GM21381 (cell line): ENCODE measurements at regions not wholly inside any gene's neighbourhood (a gene's known extent, or its start where the extent isn't known, plus 50 kb on each side); places are given as distances from the start of the nearest gene placed in this dataset.

Experiments
- ATAC-seq: cut with Tn5 transposase; IDR thresholded peaks from one replicate; pipeline ENCODE4 v1.9.1; 2021; ENCODE audit warnings: mild to moderate bottlenecking, moderate library complexity; ENCODE audit not compliant: unreplicated experiment

DNA sequence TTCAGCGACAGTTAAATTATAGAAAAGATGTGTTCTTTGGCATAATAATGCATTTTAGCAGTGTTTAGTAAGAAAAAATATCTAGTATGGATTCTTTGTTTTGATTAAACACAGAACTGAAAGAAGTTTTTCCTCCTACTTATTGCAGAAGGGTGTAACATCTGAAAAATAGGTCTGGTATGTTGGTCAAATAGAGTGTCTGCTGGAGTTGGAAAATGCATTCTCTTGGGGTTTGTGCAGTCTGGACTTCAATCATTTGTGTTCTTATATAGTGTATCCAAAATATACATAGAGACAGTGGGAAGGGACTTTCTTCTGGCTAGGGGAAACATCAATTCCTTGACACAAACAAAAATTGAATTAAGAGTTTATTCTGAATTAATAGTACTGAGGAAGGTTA is 132.4 kb upstream of the MAN1A1 start:
- ATAC-seq = no peak

DNA sequence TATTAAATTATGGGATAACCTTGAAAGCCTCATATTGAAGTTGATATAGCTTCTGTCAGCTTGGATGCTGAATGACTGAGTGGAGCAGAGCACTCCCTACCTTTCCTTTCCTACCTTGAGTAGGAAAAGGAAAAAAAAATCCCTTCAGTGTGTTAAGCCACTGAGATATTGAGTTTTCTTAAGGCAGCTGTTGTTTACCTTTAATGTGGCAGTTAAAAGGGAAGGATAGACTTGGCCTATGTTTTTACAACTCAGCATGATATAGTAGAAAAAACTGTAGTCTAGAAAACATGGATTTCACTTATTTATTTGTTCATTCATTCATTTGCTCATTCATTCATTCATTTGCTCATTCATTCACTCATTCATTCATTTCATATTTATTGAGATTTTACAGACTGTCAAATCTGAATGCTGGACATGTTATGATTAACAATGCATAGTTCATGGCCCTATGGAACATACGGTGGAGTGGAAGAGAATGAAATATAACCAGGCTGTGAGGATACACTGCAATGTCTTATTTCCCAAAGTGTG is 131.5 kb upstream of the MAN1A1 start:
- no peak for ATAC-seq

DNA sequence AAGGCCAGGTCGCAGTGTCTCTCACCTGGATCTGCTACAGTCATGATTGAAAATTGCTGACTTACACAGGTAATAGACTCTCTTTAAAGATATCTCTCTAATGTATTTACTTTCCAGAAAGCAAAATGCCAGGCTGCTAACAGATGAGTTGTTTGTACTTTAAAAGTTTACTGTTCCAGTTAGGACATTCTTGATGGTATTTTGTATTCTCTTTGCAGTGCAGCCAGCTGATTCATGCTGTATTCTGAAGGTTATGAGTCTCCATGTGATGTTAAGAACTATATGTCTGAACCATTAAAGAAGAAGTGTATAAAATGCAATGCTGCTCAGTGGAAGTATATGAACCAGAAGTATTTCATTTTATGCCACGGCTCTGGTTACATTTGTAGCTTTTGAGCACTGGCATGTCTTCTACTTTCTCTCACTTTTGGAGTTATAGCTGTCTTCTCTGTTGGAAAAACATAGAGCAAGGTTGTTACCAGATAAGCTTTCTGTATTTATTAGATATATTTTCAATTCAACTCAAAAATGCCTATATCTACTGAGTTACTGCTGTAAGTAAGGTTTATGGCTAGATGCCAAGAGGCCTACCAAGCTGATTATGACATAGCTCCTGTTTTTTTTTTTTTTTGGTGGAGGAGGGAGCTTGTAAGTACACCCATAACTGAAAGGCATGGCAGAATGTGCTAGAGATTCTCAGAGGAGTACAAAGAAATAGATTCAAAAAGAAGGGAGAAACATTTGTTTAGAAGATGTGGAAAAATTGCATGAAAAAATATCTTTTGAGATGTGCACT is 130.5 kb upstream of the MAN1A1 start:
- no peak for ATAC-seq

DNA sequence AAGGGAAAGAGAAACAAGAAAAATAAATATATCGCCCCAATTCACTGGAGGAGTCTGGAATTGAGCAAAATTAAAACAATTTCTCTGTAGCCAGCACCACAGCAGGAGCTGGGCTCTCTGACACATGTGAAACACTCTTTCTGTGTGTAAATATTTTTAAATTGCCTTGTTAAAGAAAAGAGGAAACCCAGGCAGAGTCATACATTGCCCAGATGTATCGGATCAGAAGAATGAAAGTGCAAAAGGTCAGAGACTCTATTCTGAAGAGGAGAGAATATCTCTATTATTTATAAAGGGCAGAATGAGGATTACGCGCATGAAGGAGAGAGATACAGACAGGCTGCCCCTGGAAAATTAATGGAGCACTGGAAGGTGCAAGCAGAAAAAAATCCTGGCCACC is 127.0 kb upstream of the MAN1A1 start:
- peak; percentile 67 for ATAC-seq

DNA sequence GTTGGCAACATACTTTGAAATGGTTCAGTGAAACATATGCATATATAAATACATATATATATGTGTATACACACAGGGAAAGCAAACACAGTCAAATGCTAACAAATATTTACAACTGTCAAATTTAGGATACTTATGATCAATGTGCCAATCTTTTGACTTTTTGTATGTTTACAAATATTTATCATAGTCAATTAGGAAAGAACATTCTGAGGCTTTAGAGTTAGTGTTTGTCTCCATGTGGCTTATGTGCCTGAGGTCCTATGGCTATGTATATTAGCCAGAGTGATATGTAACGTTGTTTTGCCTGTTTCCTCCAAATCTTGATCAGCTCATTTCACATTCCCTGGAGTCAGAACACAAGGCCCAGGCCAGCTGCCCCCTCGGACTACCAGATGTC is 126.5 kb upstream of the MAN1A1 start:
- no peak for ATAC-seq

DNA sequence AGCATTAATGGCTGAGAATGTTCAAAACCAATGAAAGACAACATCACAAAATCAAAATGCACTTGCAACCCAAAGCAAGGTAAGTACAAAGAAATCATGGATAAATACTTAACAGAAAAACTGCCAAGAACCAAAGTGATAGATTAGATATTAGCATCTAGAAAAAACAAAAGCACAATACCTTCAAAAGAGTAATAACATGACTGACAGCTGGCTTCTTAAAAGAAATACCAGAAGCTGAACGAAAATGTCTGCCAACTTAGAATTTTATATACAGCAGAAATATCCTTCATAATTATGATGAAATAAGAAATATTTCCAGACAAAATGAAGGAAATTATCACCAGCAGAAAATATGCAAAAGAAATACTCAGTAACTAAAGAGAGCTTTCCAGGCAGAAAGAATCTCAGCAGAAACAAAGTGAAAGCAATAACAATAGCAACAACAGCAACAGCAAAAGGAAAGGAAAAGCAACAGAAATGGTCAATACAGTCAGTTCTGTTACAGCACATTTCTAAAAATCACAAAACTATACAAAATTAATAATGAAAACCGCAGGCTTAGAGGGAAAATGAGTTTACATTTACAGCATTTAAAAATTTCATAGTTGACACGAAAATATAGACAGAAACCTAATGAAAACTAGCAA is 121.5 kb upstream of the MAN1A1 start:
- no peak for ATAC-seq

DNA sequence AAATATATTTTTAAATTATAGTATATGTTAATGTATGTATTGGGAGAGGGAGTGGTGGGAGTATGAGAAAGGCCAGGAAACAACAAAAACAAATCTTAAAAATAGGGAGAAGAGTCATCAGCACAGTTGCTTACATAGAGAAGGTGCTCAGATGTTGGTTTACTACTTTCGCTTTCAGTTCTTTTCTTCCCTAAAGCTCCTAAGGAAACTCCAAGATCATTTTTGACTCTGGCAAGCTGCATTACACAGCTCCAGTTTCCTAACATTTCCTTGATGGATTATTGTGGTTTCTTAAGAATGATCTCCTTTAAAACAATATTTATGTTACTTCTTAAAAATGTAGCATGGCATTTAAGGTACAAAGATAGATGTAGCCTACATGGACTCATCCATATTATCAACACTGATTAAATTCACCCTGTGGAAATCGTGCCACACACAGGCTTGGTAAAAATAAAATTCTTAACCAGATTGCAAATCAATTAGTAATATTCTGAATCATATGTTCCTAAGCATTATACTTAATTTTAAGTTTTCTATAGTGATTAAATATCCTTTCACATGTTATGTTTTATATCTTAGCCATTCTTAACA is 118.0 kb upstream of the MAN1A1 start:
- ATAC-seq = no peak

DNA sequence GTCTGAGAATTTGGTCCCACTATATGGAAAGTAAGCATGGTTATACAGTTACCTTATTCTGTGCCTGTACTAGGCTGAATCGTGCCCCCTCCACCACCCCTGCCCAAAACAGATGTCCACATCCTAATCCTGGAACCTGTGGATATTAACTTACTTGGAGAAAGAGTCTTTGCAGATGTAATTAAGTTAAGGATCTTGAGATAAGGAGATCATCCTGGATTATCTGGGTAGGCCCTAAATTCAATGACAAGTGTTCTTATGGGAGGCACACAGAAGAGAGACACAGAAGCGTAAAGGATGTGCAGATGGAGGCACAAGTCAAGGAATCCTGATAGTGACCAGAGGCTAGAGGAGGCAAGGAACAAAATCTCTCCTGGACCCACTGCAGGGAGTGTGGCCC is 116.7 kb upstream of the MAN1A1 start:
- ATAC-seq = no peak

DNA sequence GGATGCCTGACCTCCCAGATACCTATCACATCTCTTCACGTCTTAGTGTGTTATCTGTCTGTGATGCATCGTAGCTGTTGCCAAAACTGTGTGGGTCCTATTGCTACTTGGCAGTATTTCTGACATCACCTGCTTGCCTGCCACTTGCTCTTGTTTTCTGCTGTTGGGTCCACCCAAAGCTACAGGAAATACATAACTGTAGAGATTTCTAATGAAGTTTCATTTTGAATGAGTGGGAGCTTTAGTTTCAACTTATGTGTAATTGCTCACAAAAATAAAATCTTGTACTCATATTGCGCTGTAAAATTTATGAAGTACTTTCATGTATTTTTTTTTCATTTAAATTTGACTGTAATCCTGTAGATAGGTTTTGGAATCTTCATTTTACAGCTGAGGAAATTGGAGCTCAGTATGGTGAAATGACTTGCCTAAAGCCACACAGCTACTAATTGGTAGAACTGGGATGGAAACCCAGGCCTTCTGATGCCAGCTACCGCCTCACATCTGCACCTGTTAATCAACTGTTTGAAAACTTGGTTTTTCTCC is 113.6 kb upstream of the MAN1A1 start:
- ATAC-seq = peak; percentile 68

DNA sequence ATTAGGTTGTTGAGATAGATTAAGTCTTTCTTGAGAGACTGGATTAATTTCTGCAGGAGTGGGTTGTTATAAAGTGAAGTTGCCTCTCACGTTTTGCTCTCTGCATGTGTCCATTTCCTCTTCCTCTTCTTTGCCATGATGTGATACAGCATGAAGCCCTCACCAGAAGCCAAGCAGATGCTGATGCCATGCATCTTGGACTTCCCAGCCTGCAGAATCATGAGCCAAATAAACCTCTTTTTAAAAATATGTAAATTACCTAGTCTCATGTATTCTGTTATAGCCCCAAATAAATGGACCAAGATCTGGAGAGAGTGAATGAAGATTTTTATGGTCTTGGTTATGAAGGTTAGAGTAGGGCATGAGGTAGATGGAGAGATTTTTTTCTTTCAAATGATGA is 111.6 kb upstream of the MAN1A1 start:
- ATAC-seq = no peak

DNA sequence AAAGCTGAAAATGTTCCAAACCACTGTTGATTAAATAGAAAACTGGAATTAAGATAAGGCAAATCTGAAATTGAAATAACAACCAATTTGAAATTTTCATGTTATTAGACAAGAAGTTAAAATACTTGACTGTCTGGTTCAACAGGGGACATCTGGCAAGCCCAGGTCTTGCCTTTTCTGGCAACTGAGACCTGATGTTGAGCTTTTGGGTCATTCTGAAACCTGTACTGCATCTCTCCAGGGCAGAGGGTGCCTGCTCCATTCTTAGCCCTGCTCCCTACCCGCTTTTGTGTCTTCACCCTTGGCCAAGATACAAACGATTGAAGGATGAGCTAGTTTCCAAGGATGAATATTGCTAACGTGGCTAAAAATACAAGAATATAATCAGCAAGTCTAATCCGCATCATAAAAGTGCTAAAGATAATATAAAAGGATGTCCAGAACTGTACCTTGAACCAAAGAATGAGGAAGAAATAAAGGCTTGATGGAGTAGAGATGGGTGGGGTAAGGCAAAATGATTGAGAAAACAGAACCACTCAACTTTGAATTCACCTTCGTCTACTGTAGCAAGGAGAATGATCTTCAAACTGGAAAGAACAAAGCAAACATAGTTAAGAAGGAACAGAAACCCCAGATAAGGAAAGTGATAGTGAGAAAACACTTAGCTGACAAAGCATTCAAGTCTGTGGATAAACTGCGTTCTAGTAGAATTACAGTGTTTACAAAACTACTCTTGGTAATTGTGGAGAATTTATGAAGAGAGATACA is 109.8 kb upstream of the MAN1A1 start:
- ATAC-seq = peak; percentile 71

DNA sequence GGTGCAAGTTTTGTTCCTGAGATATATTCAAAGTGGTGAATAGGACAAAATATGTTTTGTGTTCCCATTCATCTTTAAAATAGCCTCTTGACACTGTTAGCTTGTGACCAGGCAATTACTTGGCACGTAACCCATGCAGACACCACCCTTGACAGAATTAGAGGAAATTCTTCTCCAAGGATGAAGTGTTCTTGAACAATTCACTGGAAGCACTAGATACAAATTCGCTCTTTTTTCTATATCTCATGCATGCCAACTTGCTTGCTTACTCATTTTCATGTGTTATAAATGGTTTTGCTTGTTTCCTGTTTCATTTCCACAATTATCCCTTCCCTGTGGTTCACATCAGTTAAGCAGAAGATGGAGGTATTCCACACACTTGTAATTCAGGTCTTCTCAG is 105.2 kb upstream of the MAN1A1 start:
- no peak for ATAC-seq

DNA sequence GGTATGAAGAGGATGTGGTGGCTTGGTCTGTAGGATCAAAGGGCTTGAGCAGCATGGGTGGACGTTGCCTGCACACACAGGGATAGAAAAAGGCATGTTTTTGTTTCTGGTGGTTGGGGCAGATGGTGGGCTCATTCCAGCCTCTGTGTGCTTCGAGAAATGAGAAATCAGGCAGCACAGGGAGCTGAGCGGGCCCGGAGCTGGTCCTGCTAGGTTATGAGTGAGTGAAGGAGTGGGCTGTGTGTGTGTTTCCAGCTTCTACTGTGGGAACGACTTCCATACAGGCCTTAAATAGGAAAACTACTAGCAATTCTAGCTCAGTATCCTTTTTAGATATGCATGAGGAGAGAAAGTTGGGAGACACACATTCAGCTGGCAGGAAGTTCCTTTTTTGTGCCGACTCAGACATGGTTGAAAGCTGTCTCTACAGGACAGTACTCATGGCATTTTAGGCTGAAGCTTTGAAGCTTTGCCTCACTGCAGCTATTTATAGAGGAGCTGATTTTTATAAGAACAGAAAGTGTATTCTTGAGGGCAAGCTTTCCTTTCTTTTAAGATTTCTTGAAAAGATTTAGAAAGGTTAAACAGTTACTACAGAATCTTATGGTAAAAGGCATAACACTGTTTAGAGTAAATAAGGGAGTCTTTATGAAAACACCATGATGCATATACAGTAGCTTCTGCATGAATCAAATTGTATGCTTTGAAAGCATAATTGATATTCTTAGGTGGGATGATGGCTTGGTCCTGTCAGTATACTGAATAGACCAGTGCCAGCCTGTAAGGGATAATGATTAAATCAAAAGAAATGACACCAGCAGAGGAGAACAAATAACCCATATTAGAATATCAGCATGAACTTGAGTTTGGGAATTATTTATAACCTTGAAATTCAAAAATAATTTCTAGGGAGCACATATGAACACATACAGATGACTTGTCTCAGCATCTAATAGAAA is 104.0 kb upstream of the MAN1A1 start:
- no peak for ATAC-seq

DNA sequence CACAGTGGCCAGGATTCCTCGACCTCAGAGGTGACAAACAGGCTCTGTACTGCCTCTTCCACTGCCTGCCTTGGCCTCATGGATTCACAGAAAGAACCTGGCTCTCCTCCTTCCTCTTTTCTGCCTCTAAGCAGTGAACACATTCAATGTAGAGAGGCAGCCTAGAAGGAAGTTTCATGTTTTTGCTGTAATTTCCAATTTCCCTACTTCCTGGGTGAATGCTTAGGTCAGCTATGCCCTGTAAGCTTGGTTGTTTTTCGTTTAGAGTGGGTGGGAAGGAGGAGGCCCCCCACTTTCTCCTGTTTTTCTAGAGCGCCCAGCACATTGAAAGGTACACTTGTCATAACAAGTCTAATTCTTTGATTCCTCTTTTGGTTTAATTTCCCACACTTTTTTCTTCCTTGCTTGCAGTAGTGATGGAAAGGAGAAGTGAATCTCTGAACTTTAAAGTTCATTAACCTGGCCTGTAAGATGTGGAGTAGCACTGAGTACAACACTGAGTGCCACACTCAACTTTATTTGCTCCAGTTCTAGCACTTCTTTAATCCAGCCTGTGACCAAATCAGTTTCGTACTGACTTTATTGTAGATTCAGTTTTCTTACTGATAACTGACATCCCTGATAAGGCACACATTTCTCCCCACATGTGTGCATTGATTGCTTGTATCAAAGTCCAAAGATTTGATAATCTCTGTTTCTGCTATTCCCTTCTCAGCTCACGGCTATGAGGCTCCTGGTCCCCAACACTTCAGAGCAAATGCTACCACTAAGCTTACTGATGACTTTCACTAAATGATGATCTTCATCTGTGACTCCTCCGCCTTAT is 100.0 kb upstream of the MAN1A1 start:
- no peak for ATAC-seq

DNA sequence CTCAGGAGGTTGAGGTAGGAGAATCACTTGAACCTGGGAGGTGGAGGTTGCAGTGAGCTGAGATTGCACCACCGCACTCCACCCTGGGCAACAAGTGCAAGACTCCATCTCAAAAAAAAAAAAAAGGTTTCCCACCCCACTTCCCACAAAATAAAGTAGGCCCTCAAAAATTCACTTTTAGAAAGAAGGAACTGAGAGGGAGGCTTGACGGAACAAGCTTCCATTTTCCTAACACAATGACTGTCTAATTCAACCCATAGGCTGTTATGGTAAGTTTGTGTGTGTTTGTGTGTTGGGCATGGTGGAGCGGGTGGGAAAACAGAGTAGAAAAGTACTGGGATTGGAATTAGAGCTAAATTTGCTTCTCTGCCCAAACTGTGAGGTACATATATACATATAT is 98.4 kb upstream of the MAN1A1 start:
- ATAC-seq = no peak

DNA sequence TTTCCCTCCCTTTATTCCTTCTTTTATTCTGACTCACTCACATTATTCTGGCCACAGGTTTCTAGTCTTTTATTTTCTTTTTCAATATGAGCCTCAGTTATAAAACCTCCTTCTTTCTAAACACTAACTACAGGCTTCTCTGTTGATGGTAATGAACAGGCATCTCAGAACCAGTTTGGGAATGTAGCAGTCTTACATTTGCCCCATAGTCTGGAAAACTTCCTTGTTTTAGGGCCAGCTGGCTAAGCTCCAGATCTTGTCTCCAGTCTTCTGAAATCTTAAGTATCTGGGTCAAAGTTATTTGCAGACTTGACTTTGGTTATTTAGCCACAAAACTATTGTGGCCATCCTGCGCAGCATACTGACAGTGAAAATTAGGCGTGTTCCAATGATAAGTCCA is 97.0 kb upstream of the MAN1A1 start:
- no peak for ATAC-seq

DNA sequence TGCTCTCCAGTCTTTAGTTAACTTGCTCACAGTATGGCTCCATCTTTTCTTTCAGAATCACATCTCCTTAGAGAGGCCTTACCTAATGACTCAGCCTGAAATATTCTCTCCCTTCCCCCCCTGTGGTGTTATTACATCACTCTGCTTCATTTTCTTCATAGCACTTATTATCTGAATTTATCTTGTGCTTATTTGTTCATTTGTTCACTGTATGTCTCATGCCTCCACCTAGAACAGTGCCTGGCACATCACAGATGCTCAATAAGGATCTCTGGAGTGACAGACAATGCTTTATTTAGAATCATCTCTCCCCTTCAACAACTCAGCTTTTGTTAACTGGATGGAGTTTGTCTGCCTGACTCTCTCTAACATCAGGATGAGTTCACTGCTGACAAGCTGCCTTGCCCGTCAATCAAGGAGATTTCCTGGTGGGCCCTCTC is 96.6 kb upstream of the MAN1A1 start:
- ATAC-seq = peak; percentile 26

DNA sequence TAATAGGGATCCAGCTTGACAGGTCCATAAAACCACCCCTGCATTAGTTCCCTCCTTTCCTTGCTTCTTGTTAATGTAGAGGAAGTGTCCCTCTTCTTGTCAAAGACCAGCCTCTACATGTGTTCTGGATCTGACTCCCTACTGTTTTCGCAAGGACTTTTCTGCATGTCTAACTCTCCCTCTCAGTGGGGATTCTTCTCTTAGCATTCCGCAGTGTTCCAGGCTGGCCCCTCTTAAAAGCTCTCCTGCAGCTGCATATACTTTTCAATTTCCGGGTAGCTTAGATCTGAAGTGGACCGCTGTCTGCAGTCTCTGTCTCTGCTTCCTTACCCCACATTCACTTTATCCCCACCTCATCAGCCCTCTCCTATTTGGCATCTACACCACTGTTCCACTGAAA is 96.1 kb upstream of the MAN1A1 start:
- no peak for ATAC-seq
